ENCODE measurements at regions not wholly inside any gene's neighbourhood (a gene's known extent, or its start where the extent isn't known, plus 50 kb on each side); places are given as distances from the start of the nearest gene placed in this dataset.
"Not testable (repeated sequence)": the region's sequence is repeated elsewhere in the genome, so short reads cannot be mapped to it uniquely, and the experiment has no call there.

GRCh38 chr14:105708251-105709134 is 182.1 kb downstream of the TMEM121 start:
- H3K9me3 ChIP-seq (ENCODE audit: low read length); CTCF ChIA-PET; H3K4me2 ChIP-seq (ENCODE audit: low read length); H3K4me1 ChIP-seq (ENCODE audit: insufficient read depth, low read length); H3K79me2 ChIP-seq (ENCODE audit: low read length); H4K20me1 ChIP-seq (ENCODE audit: low read length); H3K27ac ChIP-seq (ENCODE audit: low read length); H3K9ac ChIP-seq (ENCODE audit: low read length); H3K9me2 ChIP-seq (replicated peaks; ENCODE audit: low read length); DNase-seq; H2AFZ ChIP-seq (ENCODE audit: low read length); BruUV-seq (replicated peaks); H3K4me3 ChIP-seq (ENCODE audit: low read length); H3F3A ChIP-seq (ENCODE audit: low read length, unreplicated experiment); ATAC-seq; H3K27me3 ChIP-seq (ENCODE audit: low read length); H3K36me3 ChIP-seq (ENCODE audit: low read depth, low read length); intact Hi-C loops (cut with micrococcal nuclease); POLR2A ChIA-PET (ENCODE audit: unreplicated experiment): not testable (repeated sequence)

- DNase-seq (no peak), ATAC-seq (no peak)
- Histone ChIP-seq H2AFZ (ENCODE audit: low read length) (no peak overlapping the region), H3K9me2 (replicated peaks; ENCODE audit: low read length) (no peaks in the 10 kb centered on the region), H3K79me2 (ENCODE audit: low read length) (no peaks in the 10 kb centered on the region), H4K20me1 (ENCODE audit: low read length) (no peaks in the 10 kb centered on the region), H3K4me1 (ENCODE audit: insufficient read depth, low read length) (no peaks in the 10 kb centered on the region), H3K9me3 (ENCODE audit: low read length) (no peaks in the 10 kb centered on the region), H3F3A (ENCODE audit: low read length, unreplicated experiment) (no peaks in the 10 kb centered on the region), H3K27me3 (ENCODE audit: low read length) (no peaks in the 10 kb centered on the region), H3K4me3 (ENCODE audit: low read length) (no peak overlapping the region), H3K9ac (ENCODE audit: low read length) (no peak overlapping the region), H3K4me2 (ENCODE audit: low read length) (no peak overlapping the region), H3K27ac (ENCODE audit: low read length) (no peak overlapping the region), H3K36me3 (ENCODE audit: low read depth, low read length) (no peaks in the 10 kb centered on the region)
- CTCF ChIA-PET, result no interaction called here
- TF ChIP-seq EZH2phosphoT487 (IDR thresholded peaks at IDR 0.05; ENCODE audit: borderline replicate concordance, low read length), result no peak
- TF ChIP-seq EZH2 (IDR thresholded peaks at IDR 0.05; ENCODE audit: low read length, unreplicated experiment), result no peak
- no peak for TF ChIP-seq CTCF (conservative IDR thresholded peaks at IDR 0.05; ENCODE audit: low read depth, low read length)
- BruUV-seq (replicated peaks), result no TSS peak
- intact Hi-C loops (cut with micrococcal nuclease), result no loop called here
- POLR2A ChIA-PET (ENCODE audit: unreplicated experiment), result no interaction called here
These were observed 183.1 kb downstream of the TMEM121 start for GRCh38 chr14:105709281-105710118.

- Histone ChIP-seq H3K9me3 (ENCODE audit: low read length) (no peaks in the 10 kb centered on the region), H3F3A (ENCODE audit: low read length, unreplicated experiment) (no peaks in the 10 kb centered on the region), H3K27me3 (ENCODE audit: low read length) (no peaks in the 10 kb centered on the region), H3K79me2 (ENCODE audit: low read length) (no peaks in the 10 kb centered on the region), H3K36me3 (ENCODE audit: low read depth, low read length) (no peaks in the 10 kb centered on the region), H3K4me1 (ENCODE audit: insufficient read depth, low read length) (no peaks in the 10 kb centered on the region), H4K20me1 (ENCODE audit: low read length) (no peaks in the 10 kb centered on the region), H3K27ac (ENCODE audit: low read length) (no peak overlapping the region), H3K4me3 (ENCODE audit: low read length) (no peak overlapping the region), H3K9me2 (replicated peaks; ENCODE audit: low read length) (no peaks in the 10 kb centered on the region), H3K4me2 (ENCODE audit: low read length) (no peak overlapping the region), H3K9ac (ENCODE audit: low read length) (no peak overlapping the region), H2AFZ (ENCODE audit: low read length) (no peak overlapping the region)
- no peak for DNase-seq
- ChIA-PET CTCF (no interaction called here), POLR2A (ENCODE audit: unreplicated experiment) (interaction anchor here (0.6 kb wide), 1 partner anchor 18 kb away, joined by 3 read pairs; no protein-coding TSS in a partner anchor)
- no TSS peak for BruUV-seq (replicated peaks)
- intact Hi-C loops (cut with micrococcal nuclease), result no loop called here
- no peak for TF ChIP-seq CTCF (conservative IDR thresholded peaks at IDR 0.05; ENCODE audit: low read depth, low read length)
- no peak for TF ChIP-seq EZH2phosphoT487 (IDR thresholded peaks at IDR 0.05; ENCODE audit: borderline replicate concordance, low read length)
- TF ChIP-seq EZH2 (IDR thresholded peaks at IDR 0.05; ENCODE audit: low read length, unreplicated experiment), result no peak
- no peak for ATAC-seq
These were observed 184.0 kb downstream of the TMEM121 start for GRCh38 chr14:105710119-105711043.
